IMR-90 (cell line): ENCODE measurements at regions not wholly inside any gene's neighbourhood (a gene's known extent, or its start where the extent isn't known, plus 50 kb on each side); places are given as distances from the start of the nearest gene placed in this dataset.
A peak's percentile ranks its signal among the peaks of the same experiment; 100 is the strongest.
"Not testable (repeated sequence)": the region's sequence is repeated elsewhere in the genome, so short reads cannot be mapped to it uniquely, and the experiment has no call there.

Experiments
- CEBPB ChIP-seq: IDR thresholded peaks from 2 replicates; pipeline ENCODE4 v1.6.1; 2012; ENCODE audit warnings: low read depth, low read length, improper control_type of control experiment
- CHD1 ChIP-seq: IDR thresholded peaks from 2 replicates; pipeline ENCODE4 v1.6.1; 2012; ENCODE audit warnings: low read depth, low read length, improper control_type of control experiment
- ELK1 ChIP-seq: fragments of 150-350 bp; IDR thresholded peaks from 2 replicates; pipeline ENCODE4 v1.6.1; 2016; ENCODE audit warnings: low read depth, mild to moderate bottlenecking, low read length, moderate library complexity, borderline replicate concordance
- FOS ChIP-seq: fragments of 150-350 bp; IDR thresholded peaks from 2 replicates; pipeline ENCODE4 v1.6.1; 2016; ENCODE audit warnings: low read depth, low read length
- MAFK ChIP-seq: IDR thresholded peaks from 2 replicates; pipeline ENCODE4 v1.6.1; 2012; ENCODE audit warnings: low read depth, low read length, improper control_type of control experiment
- MAZ ChIP-seq: IDR thresholded peaks from 2 replicates; pipeline ENCODE4 v1.6.1; 2012; ENCODE audit warnings: low read depth, mild to moderate bottlenecking, low read length, improper control_type of control experiment, moderate library complexity, borderline replicate concordance
- MXI1 ChIP-seq: IDR thresholded peaks from 2 replicates; pipeline ENCODE4 v1.6.1; 2012; ENCODE audit warnings: low read depth, mild to moderate bottlenecking, low read length, moderate library complexity, borderline replicate concordance
- NFE2L2 ChIP-seq: fragments of 150-350 bp; IDR thresholded peaks from 2 replicates; pipeline ENCODE4 v1.6.1; 2016; ENCODE audit warnings: low read depth, mild to moderate bottlenecking, low read length
- POLR2A ChIP-seq: IDR thresholded peaks from 2 replicates; pipeline ENCODE4 v1.6.1; 2012; ENCODE audit warnings: mild to moderate bottlenecking, low read depth, low read length
- RAD21 ChIP-seq: IDR thresholded peaks from 2 replicates; pipeline ENCODE4 v1.6.1; 2012; ENCODE audit warnings: low read length, improper control_type of control experiment
- RCOR1 ChIP-seq: IDR thresholded peaks from 2 replicates; pipeline ENCODE4 v1.6.1; 2012; ENCODE audit warnings: mild to moderate bottlenecking, low read length, improper control_type of control experiment; ENCODE audit not compliant: insufficient replicate concordance
- SMC3 ChIP-seq: fragments of 150-350 bp; IDR thresholded peaks from 2 replicates; pipeline ENCODE4 v1.6.1; 2016; ENCODE audit warnings: low read depth, mild to moderate bottlenecking, antibody characterized with exemption, low read length, moderate library complexity
- USF2 ChIP-seq: fragments of 150-350 bp; IDR thresholded peaks from 2 replicates; pipeline ENCODE4 v1.6.1; 2017; ENCODE audit warnings: mild to moderate bottlenecking, antibody characterized with exemption, low read length, low read depth
- TF ChIP-seq, protein P1 (sequence below): conservative IDR thresholded peaks from 2 replicates; pipeline ENCODE4 v1.5.1; 2012; ENCODE audit warnings: mild to moderate bottlenecking, low read depth, low read length, improper control_type of control experiment

- TF ChIP-seq, protein P1, sequence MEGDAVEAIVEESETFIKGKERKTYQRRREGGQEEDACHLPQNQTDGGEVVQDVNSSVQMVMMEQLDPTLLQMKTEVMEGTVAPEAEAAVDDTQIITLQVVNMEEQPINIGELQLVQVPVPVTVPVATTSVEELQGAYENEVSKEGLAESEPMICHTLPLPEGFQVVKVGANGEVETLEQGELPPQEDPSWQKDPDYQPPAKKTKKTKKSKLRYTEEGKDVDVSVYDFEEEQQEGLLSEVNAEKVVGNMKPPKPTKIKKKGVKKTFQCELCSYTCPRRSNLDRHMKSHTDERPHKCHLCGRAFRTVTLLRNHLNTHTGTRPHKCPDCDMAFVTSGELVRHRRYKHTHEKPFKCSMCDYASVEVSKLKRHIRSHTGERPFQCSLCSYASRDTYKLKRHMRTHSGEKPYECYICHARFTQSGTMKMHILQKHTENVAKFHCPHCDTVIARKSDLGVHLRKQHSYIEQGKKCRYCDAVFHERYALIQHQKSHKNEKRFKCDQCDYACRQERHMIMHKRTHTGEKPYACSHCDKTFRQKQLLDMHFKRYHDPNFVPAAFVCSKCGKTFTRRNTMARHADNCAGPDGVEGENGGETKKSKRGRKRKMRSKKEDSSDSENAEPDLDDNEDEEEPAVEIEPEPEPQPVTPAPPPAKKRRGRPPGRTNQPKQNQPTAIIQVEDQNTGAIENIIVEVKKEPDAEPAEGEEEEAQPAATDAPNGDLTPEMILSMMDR, result not testable (repeated sequence)
- TF ChIP-seq POLR2A, RAD21, CEBPB, ELK1, FOS, CHD1, SMC3, USF2, MXI1, NFE2L2, RCOR1, MAFK: not testable (repeated sequence)
- TF ChIP-seq MAZ, result 0 out of 2 replicates have a peak, but pooled peaks have one; percentile 25
These were observed 148.1 kb upstream of the ZNF469 start for GRCh38 chr16:88234421-88235271.
